Adrenal gland (tissue), 5 donors: ENCODE measurements at regions not wholly inside any gene's neighbourhood (a gene's known extent, or its start where the extent isn't known, plus 50 kb on each side); places are given as distances from the start of the nearest gene placed in this dataset.

Experiments used
- POLR2A ChIP-seq, 2 donors: fragments of 450-650 bp; IDR thresholded peaks; one replicate each; pipeline ENCODE4 v1.6.1; 2017; ENCODE audit warnings: antibody characterized with exemption in 2 of 2, mild to moderate bottlenecking in 2 of 2, moderate library complexity in 1 of 2
- TF ChIP-seq, protein P1 (sequence below), 6 experiments: fragments of 450-650 bp in 4 of 6; fragments of 200-600 bp in 2 of 6; sonication (generic) in 1 of 6; IDR thresholded peaks; 1 replicate in 5 of 6; 2 replicates in 1 of 6; pipeline versions ENCODE4 v1.5.1 to v1.8.0; 2016 to 2021; ENCODE audit warnings: antibody characterized with exemption in 6 of 6, mild to moderate bottlenecking in 2 of 6, moderate library complexity in 1 of 6
- donor health status: DM: no; HTN: no; CAD: no.

GRCh38 chr16:65271996-65272395 lies 150.1 kb upstream of the CDH11 start:
- TF ChIP-seq, protein P1, sequence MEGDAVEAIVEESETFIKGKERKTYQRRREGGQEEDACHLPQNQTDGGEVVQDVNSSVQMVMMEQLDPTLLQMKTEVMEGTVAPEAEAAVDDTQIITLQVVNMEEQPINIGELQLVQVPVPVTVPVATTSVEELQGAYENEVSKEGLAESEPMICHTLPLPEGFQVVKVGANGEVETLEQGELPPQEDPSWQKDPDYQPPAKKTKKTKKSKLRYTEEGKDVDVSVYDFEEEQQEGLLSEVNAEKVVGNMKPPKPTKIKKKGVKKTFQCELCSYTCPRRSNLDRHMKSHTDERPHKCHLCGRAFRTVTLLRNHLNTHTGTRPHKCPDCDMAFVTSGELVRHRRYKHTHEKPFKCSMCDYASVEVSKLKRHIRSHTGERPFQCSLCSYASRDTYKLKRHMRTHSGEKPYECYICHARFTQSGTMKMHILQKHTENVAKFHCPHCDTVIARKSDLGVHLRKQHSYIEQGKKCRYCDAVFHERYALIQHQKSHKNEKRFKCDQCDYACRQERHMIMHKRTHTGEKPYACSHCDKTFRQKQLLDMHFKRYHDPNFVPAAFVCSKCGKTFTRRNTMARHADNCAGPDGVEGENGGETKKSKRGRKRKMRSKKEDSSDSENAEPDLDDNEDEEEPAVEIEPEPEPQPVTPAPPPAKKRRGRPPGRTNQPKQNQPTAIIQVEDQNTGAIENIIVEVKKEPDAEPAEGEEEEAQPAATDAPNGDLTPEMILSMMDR (IDR thresholded peaks at IDR 0.05): no peak
- TF ChIP-seq POLR2A (IDR thresholded peaks at IDR 0.05): no peak
